NCI-H69 (cell line): ENCODE measurements at regions not wholly inside any gene's neighbourhood (a gene's known extent, or its start where the extent isn't known, plus 50 kb on each side); places are given as distances from the start of the nearest gene placed in this dataset.

Experiments
- DNase-seq: peaks from one replicate; lab custom pipeline; 2025; lab: John Stamatoyannopoulos, UW

DNA sequence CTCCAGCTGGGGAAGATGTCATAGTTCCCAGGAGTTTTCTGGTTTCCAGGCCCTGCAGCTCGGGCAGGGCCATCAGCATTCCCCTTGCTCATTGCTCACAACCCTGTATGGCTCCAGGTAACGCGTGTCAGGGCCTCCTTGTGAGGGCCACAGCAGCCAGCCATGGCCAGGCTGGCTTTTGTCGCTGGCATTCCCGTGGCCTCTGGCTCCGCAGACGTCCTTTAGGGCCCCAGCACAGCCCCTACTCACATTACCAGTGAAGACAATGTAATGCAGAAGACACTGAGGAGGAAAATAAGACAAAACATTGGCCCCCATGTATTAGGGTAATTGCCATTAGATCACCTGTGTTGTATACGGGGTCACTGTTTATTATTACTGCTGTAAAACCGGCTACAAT is 1799.0 kb downstream of the TP53TG3F start:
- DNase-seq, result no peak

DNA sequence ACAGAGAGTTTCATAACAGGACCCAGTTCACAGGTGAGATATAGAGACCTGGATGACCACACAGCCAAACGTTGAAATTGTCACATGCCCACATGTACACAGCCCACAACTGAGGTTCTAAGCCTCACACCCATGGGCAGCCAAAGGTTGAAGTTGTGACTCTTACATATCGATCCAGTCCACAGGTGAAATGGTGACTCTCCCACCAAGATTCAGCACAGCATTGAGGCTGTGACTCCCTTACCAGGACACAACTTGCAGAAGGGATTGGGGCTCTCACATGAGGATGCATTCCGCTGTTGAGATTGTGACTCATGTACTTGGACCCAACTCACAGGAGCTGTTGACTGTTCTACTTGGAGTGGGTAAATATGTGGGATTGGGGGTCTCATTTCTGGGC is 1836.4 kb downstream of the TP53TG3F start:
- no peak for DNase-seq

DNA sequence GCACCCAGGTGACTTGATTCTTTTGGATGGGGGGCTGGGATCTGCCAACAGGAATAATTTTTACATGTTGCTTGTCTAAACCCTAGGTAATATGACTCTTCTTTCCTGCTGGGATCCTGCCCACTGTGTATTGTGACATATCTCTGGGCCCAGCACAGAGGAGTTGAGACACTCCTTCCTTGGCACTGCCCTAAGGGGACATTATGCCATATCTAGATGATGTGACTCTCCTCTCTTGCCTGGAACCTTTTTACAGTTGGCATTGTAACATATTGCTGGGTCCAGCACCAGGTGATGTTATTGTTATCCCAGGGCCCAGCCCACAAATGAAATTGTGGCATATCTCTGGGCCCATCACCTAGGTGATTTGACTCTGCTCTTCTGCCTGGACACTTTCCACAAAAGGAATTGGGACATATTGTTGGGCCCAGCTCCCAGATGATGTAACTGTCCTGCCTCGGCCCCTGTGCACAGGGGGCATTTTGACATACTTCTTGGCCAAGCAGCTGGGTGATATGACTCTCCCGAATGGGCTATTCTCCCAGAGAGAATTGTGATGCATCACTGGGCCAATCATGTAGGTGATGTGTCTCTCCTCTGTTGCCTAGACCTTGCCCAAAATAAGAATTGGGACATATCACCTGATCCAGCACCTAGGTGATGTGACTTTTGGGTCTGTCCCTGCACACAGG is 1837.7 kb downstream of the TP53TG3F start:
- DNase-seq, result no peak

DNA sequence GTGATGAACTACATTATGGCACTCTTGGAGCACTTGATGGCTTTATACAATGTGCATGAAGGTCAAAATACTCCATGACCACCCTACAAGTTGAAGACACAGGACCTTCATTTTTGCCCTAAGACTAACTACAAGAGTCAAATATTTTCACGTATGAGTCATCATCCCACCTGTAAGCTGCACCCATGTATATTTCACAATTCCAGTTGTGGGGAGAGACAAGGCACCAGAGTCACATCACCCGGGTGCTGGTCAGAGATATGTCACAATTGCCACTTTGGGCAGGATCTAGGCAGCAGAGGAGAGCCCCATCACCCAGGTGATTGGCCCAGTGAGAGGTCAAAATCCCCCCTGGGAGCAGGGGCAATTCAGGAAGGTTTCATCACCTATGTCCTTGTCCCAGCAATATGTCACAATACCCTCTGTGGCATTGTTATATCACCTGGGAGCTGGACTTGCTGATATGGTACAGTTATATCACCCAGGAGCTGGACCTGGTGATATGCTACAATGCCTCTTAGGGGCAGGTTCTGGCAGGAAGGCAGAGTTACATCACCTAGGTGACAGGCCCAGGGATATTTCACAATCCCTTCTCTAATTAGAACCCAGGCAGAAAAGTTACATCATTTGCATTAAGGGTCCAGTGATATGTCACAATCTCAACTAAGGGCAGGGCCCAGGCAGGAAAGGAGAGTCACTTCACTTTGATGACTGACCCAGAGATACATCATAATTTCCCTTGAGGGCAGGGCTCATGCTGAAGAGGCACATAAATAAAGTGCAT is 1839.2 kb downstream of the TP53TG3F start:
- DNase-seq, result no peak

DNA sequence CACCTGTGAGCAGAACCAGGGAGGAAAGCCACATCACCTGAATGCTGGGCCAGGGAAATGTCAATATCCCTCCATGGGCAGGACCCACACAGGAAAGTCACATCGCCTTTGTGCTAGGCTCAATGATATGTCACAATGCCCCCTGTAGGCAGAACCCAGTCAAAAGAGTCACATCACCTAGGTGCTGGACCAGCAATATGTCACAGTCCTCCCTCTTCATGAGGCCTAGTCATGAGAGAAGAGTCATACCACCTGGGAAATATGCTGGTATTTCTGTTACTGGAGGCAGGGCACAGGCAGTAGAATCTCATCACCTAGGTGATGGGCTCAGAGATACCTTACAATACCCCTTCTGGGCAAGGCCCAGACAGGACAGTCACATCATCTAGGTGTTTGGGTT is 1843.4 kb downstream of the TP53TG3F start:
- no peak for DNase-seq

DNA sequence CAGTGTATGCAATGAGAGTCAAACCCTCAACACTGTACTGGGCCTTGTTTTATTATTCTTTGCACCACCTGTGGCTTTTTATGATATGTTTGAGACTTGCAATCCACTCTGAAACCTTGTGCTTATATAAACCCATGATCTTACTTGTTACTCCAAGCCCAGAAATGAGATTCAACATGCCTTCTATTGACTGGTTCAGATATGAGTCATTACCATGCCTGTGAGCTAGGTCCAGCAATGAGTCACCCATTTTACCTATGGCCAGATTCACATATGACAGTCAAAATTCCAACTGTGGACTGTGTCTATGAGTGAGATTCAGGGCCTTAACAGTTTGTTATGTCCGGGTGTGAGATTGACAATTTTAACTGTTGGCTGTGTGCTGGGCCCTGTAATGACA is 1846.1 kb downstream of the TP53TG3F start:
- DNase-seq, result no peak

DNA sequence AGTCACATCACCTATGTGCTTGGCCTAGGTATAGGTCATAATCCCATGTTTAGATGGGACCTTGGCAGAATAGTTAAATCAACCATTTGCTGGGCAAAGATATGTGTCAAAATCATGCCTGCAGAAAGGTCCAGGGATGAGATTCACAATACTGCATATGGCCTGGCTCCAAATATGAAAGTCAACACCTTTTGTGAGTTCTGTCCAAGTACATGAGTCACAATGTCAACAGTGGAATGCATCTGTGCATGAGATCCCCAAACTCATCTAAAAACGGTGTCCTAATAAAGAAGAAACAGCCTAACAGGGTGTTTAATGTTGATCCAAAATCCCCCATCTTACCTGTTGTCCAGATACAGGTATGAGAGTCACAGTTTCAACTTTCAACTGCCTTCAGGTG is 1847.5 kb downstream of the TP53TG3F start:
- no peak for DNase-seq

DNA sequence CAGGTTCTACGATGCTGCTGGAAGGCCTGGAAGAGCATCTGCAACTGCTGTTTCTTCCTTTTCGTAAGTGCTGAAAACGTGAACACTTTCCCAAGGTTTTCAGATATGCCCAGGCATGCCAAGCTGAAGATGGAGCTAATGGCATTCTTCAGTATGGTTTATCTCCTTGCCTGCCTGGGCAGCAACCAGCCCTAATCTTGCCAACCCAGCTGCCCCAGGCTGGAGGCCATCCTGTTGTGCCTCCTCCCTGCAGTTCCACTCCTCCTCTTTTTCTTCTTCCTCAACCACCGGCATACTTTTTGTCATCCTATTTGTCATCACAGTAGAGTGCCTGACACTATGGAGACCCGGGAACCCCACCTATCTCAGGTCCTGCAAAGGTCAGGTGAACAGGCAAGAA is 1849.3 kb downstream of the TP53TG3F start:
- no peak for DNase-seq

DNA sequence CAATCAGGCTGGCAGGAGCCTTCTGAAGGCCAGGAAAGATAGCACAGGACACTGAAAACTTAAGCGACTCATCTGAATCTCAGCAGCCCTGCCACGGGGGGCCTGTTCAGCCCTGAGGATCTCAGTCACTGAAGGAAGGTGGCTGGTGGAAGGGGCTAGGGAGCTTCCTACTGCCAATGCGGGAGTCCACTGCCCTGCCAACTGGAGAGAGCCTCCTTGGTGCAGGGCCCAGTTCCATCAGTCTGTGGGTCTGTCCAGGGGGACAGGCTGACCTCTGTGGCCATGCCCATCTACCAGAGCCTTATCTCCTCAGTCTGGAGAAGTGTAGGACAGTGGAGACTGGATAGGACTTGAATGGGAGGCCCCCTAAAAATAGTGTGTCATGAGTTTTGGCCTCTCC is 1851.6 kb downstream of the TP53TG3F start:
- no peak for DNase-seq

DNA sequence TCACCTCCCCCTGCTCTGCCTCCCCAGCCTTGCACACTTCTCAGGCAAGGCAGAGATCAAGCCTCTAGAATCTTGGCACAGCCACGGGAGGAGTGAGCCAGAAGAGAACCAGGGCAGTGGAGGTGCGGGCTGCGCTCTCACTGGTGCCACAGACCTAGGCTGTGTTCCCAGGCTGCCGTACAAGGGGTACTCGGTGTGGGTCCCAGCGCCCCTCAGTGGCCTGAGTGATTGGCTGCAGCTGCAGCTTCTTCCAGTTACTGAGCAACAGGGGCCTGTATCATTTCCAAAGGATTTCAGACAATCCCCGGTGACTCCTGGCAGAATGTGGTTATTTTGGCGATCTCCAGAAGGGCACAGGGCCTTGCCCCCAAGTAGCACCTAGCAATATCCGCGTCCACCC is 1852.1 kb downstream of the TP53TG3F start:
- no peak for DNase-seq

DNA sequence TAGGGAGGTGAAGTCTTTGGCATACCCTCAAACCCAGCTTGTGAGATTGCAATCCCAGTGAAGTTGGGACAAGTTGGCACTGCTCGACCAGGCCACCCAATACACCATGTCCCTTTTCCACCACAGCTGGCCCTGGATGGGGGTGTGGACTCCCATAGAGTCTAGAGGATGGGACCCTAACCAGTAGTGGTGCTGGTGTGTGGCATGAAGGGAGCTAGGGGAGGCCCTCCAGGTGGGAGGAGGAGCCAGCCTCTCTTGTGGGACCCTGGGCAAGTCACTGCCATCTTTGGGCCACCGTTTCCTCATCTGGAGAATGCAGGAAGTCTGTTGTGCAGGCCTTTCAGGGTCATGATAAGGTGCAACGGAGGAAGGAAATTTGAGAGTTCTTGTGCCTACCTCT is 1854.9 kb downstream of the TP53TG3F start:
- no peak for DNase-seq

DNA sequence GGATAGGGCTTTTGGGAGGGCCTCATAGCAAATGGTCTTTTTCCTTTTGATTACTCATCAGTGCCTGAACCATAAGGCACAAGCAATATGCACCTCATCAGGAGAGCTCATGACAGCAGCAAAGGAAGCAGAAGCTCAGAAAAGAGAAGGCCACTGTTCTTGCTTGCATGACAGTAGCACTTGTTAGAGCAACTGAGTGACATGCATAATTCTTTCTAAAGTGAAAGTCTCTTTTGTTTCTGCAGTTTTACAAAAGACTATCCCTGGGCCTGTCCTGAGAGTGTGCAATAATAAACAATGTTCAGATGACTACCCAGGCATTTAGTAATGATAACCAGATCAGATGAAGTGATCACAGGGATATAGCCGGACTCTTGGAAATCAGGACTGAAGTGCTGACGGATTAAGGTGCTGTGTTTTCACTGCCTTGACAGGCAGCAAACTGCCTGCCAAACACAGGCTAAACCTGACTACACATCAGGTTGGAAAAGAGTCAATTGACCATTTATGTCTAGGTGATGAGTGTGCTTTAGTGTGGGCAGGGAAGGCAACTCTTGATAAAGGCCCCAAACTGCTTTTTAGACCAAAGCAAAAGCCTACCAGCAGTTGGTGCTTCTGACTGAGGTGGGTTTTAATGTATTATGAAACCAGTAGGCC is 1860.3 kb downstream of the TP53TG3F start:
- no peak for DNase-seq

DNA sequence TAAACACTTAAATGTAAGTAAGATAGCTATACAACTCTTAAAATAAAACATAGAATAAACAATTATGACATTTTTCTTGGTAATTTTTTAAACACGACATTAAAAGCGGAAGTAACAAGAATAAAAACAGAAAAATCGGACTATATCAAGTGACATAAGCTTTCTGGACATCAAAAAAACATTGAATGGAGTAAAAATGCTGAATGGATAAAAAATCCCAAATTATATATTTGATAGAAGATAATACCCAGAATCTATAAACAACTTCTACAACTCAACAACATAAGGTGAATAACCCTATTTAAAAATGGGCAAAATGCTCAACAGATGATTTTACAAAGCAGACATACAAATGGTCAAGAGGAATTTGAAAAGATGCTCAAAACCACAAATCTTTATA is 1866.5 kb downstream of the TP53TG3F start:
- no peak for DNase-seq

DNA sequence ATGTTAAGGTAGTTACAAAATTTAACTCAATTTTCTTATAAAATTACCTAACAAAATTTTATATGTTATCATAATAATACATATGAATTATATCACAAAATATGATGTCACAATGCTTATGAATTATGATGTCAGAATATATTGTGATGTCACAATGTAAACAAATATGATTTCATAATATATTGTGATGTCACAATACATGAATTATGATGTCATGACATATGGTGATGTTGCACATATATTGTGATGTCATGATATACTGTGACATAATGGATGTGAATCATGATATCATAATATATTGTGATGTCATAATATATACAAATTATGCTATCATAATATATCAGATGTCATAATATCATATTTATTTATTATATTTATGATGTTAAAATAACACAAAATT is 1879.9 kb downstream of the TP53TG3F start:
- no peak for DNase-seq

DNA sequence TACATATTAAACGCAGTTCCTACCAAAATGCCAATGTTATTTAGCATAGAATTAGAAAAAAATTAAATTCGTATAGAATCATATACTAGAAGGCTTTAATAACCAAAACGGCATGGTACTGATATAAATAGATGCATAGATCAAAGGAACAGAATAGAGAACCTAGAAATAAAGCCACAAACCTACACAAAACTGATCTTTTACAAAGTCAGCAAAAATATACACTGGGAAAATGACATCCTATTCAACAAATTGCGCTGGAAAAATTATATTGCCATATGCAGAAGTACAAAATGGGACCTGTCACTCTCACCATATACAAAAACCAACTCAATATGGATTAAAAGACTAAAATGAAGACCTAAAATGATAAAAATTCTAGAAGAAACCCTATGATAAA is 1882.6 kb downstream of the TP53TG3F start:
- no peak for DNase-seq

DNA sequence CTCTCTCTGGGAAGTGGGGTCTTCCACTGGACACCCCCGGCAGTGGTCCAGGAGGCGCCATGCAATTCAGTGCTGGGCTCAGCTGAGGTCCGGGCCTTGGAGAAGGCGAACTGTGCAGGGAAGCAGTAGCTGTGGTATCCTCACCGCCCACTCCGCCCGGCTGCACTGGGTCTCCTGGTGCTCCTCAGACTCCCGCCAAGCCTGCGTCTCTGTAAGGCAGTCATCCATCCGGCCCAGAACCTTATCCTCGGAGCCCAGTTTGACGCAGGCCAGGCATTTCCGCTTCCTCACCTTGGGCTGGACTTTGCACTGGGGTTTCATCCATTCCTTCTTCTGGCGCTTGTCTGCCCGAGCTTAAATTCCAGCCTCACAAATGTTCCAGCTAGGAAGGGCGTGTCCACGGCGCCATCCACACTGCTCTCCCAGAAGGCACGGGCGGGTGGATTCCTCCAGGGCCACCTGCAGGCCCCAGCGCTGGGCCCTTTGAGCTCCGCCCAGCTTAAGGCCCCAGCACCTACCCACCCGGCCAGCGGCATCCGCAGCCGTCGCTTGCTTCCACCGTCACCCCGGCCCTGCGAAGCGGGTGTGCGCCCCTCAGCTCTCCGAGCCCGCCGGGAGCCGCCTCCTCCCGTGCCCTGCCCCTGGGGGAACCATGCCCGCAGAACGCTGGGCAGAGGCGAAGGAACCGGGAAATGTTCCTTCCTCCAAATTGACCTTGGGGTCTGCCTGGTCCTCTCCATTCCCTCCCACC is 1884.8 kb downstream of the TP53TG3F start:
- DNase-seq, result no peak

DNA sequence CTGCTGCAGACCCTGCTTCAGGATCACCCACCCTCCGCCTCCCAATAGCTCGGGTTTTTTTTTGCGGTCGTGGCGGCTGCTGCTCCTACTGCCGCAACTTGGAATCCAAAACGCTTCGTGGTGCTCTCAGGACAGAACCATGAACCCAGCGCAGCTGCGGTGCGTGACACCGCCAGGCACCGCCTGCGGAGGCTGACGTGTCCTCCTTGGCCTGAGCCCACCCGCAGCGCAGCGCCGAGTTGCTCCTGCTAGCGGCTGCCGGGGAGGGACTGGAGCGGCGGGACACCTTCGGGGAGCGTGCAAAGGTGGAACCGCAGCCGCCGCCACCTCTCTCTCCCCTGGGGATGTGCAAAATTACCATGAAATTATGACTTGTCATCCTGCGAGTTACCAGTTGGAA is 1893.0 kb downstream of the TP53TG3F start:
- DNase-seq, result no peak

DNA sequence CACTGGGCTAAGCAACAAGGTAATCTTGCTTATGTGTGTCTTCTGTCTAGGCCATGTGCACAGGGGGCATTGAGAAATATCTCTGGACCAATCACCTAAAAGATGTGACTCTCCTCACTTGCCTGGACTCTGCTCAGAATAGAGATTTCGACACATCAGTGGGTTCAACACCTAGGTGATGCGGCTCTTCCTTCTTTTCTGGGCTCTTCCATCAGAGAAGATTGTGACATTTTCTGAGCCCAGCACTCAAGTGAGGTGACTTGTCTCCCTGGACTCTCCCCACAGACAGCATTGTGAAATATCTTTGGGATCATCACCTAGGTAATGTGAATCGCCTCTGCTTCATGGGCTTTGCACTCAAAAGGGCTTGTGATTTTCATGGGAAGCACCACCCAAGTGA is 1904.1 kb downstream of the TP53TG3F start:
- DNase-seq, result no peak

DNA sequence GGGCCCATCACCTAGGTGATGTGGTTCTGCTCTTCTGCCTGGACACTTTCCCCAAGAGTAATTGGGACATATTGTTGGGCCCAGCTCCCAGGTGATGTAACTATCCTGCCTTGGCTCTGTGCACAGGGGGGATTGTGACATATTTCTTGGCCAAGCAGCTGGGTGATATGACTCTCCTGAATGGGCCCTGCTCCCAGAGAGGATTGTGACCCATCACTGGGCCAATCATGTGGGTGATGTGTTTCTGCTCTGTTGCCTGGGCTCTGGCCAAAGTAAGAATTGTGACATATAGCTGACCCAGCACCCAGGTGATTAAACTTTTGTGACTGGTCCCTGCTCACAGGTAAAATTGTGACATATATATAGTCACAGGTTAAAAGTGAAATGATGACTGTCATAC is 1904.9 kb downstream of the TP53TG3F start:
- no peak for DNase-seq

DNA sequence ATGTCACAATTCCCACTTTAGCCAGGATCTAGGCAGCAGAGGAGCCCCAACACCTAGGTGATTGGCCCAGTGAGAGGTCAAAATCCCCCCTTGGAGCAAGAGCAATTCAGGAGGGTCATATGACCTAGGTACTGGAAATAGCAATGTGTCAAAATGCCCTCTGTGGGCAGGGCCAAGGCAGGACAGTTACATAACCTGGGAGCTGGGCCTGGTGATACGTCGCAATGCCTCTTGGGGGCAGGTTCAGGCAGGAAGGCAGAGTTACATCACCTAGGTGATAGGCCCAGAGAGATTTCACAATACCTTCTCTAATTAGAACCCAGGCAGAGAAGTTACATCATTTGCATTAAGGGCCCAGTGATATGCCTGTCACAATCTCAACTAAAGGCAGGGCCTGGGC is 1906.3 kb downstream of the TP53TG3F start:
- DNase-seq, result no peak

DNA sequence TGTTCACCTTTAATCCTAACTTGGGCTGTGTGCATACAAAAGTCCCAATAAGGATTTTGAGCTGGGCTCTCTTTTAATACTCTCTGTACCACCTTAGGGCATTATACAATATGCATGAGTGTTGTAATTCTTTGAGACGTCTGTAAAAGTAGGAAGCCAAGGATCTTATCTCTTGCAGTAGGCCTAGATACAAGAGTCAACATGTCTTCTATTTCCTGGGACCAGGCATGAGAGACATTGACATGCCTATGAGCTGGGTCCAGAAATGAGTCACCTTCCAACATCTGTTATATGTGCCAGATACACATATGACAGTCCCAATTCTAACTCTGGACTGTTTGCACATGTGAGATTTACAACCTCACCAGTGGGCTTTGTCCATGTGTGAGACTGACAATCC is 1911.2 kb downstream of the TP53TG3F start:
- DNase-seq, result no peak

DNA sequence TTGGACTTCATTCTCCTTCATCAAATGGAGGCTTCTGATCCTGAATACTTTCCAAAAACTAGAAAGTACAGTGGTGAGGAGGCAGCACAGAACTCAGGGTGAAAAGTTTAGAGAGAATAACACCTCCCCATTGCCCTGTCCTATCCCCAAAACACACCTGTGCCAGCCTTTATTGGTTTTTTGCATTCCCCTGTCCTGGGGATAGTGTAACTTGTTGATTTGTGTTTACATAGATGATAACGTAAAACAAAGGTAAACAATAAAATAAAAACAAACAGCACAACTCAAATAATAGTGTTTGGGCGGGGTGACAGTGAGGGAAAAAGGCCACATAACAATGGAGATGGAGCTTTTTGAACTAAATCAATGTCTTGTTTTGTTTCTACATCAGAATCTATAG is 1917.7 kb downstream of the TP53TG3F start:
- no peak for DNase-seq

DNA sequence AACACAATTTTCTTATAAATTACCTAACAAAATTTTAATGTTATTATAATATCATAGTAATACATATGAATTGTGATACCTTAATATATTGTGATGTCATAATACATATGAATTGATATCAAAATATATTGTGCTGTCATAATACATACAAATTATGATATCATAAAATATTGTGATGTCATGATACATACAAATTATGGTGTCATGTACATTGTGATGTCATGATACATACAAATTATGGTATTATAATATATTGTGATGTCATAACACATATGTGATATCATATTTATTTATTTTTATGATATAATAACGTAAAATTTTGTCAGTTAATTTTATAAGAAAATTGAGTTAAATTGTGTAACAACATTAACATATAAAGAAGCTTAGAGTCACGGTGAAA is 1927.2 kb downstream of the TP53TG3F start:
- no peak for DNase-seq
